H1 (cell line): ENCODE measurements at regions not wholly inside any gene's neighbourhood (a gene's known extent, or its start where the extent isn't known, plus 50 kb on each side); places are given as distances from the start of the nearest gene placed in this dataset.
A peak's percentile ranks its signal among the peaks of the same experiment; 100 is the strongest.

Source experiments
- CBX5 ChIP-seq: fragments of 300-800, 300-1000 bp; sonication (generic); IDR thresholded peaks from 2 replicates; pipeline ENCODE4 v1.7.1; 2016; ENCODE audit warnings: antibody characterized with exemption, low read length, low read depth
- CREB1 ChIP-seq: IDR thresholded peaks from 2 replicates; pipeline ENCODE4 v1.6.1; 2012; ENCODE audit warnings: inconsistent platforms
- E2F6 ChIP-seq: IDR thresholded peaks from 2 replicates; pipeline ENCODE4 v1.6.1; 2012; ENCODE audit warnings: inconsistent platforms
- EGR1 ChIP-seq: IDR thresholded peaks from 2 replicates; pipeline ENCODE4 v1.6.1; 2011; ENCODE audit warnings: low read depth, low read length, borderline replicate concordance
- EZH2 ChIP-seq: fragments of 200-600 bp; sonication (generic); IDR thresholded peaks from 2 replicates; pipeline ENCODE4 v1.7.1; 2012; ENCODE audit warnings: low read depth, mild to moderate bottlenecking, moderate library complexity, low read length, inconsistent platforms; ENCODE audit not compliant: severe bottlenecking
- GABPA ChIP-seq: IDR thresholded peaks from 2 replicates; pipeline ENCODE4 v1.6.1; 2011; ENCODE audit warnings: mild to moderate bottlenecking, low read length, moderate library complexity, borderline replicate concordance; ENCODE audit not compliant: insufficient read depth
- KDM4A ChIP-seq: IDR thresholded peaks from one replicate; pipeline ENCODE4 v1.7.1; 2012; ENCODE audit warnings: low read depth, mild to moderate bottlenecking, moderate library complexity, low read length, inconsistent platforms; ENCODE audit not compliant: severe bottlenecking
- KDM5A ChIP-seq: fragments of 200-600 bp; IDR thresholded peaks from 2 replicates; pipeline ENCODE4 v1.7.1; 2012; ENCODE audit warnings: mild to moderate bottlenecking, low read length, inconsistent platforms, mixed read lengths
- MAX ChIP-seq: IDR thresholded peaks from 2 replicates; pipeline ENCODE4 v1.6.1; 2012; ENCODE audit warnings: inconsistent platforms
- NRF1 ChIP-seq: IDR thresholded peaks from 2 replicates; pipeline ENCODE4 v1.6.1; 2011; ENCODE audit warnings: mild to moderate bottlenecking, low read depth, low read length, improper control_type of control experiment
- PHF8 ChIP-seq: fragments of 200-600 bp; sonication (generic); conservative IDR thresholded peaks from 2 replicates; pipeline ENCODE4 v1.7.1; 2012; ENCODE audit warnings: low read depth, mild to moderate bottlenecking, inconsistent platforms, low read length, moderate library complexity
- RBBP5 ChIP-seq: IDR thresholded peaks from 2 replicates; pipeline ENCODE4 v1.7.1; 2012; ENCODE audit warnings: low read depth, mild to moderate bottlenecking, inconsistent platforms, low read length, moderate library complexity, borderline replicate concordance
- RFX5 ChIP-seq: IDR thresholded peaks from 2 replicates; pipeline ENCODE4 v1.6.1; 2011; ENCODE audit warnings: low read depth, low read length, improper control_type of control experiment, borderline replicate concordance
- RNF2 ChIP-seq: fragments of 200-900, 300-1000 bp; sonication (generic); IDR thresholded peaks from 2 replicates; pipeline ENCODE4 v1.7.1; 2016; ENCODE audit warnings: borderline replicate concordance, low read depth, mild to moderate bottlenecking, antibody characterized with exemption, low read length; ENCODE audit not compliant: poor library complexity, severe bottlenecking; ENCODE audit errors: missing control alignments
- SRF ChIP-seq: IDR thresholded peaks from 2 replicates; pipeline ENCODE4 v1.6.1; 2011; ENCODE audit warnings: mild to moderate bottlenecking, low read depth, low read length, moderate library complexity
- ZNF274 ChIP-seq: IDR thresholded peaks from 2 replicates; pipeline ENCODE4 v1.7.0; 2012; ENCODE audit warnings: low read length, borderline replicate concordance; ENCODE audit errors: extremely low read depth

GRCh38 chr16:85554114-85554888 lies 58.8 kb upstream of the GSE1 start (continued):
- TF ChIP-seq MAX (no peak), EZH2 (peak; percentile 26), GABPA (no peak), CBX5 (no peak), E2F6 (no peak), RNF2 (no peak), ZNF274 (no peak), NRF1 (no peak), CREB1 (no peak), KDM4A (no peak), EGR1 (no peak), KDM5A (no peak), RFX5 (no peak), RBBP5 (0 out of 2 replicates have a peak, but pooled peaks have one; percentile 25), SRF (no peak), PHF8 (no peak)
